ENCODE measurements at regions not wholly inside any gene's neighbourhood (a gene's known extent, or its start where the extent isn't known, plus 50 kb on each side); places are given as distances from the start of the nearest gene placed in this dataset.

GRCh38 chrX:124529786-124530185 lies 183.4 kb downstream of the SH2D1A start:
- DNase-seq: no peak

GRCh38 chrX:124530803-124531202 lies 184.4 kb downstream of the SH2D1A start:
- DNase-seq: no peak

- no peak for DNase-seq
Measured at GRCh38 chrX:124534536-124534935, 188.2 kb downstream of the SH2D1A start.

GRCh38 chrX:124540474-124540873 lies 194.1 kb downstream of the SH2D1A start:
- no peak for DNase-seq

- no peak for DNase-seq
Measured at GRCh38 chrX:124548571-124548970, 202.2 kb downstream of the SH2D1A start.

GRCh38 chrX:124555036-124555595 lies 208.8 kb downstream of the SH2D1A start:
- no peak for DNase-seq

- DNase-seq: no peak
Measured at GRCh38 chrX:124557976-124558375, 211.6 kb downstream of the SH2D1A start.

GRCh38 chrX:124573468-124573867 lies 227.1 kb downstream of the SH2D1A start:
- no peak for DNase-seq

- DNase-seq: no peak
Measured at GRCh38 chrX:124592744-124593143, 246.4 kb downstream of the SH2D1A start.

- DNase-seq: no peak
Measured at GRCh38 chrX:124594017-124594651, 247.8 kb downstream of the SH2D1A start.

- no peak for DNase-seq
Measured at GRCh38 chrX:124605511-124605910, 259.1 kb downstream of the SH2D1A start.

GRCh38 chrX:124606724-124607123 lies 260.4 kb downstream of the SH2D1A start:
- no peak for DNase-seq

- DNase-seq: no peak
Measured at GRCh38 chrX:124619710-124620109, 273.3 kb downstream of the SH2D1A start.

GRCh38 chrX:124634363-124634762 lies 288.0 kb downstream of the SH2D1A start:
- DNase-seq: no peak

GRCh38 chrX:124641737-124642491 lies 295.6 kb downstream of the SH2D1A start:
- DNase-seq: no peak

- DNase-seq: no peak
Measured at GRCh38 chrX:124646403-124646802, 300.0 kb downstream of the SH2D1A start.

GRCh38 chrX:124651031-124651430 lies 304.7 kb downstream of the SH2D1A start:
- no peak for DNase-seq

- no peak for DNase-seq
Measured at GRCh38 chrX:124665621-124666400, 319.4 kb downstream of the SH2D1A start.

GRCh38 chrX:124679199-124679598 lies 332.8 kb downstream of the SH2D1A start:
- no peak for DNase-seq

GRCh38 chrX:124680287-124680686 lies 333.9 kb downstream of the SH2D1A start:
- no peak for DNase-seq

- no peak for DNase-seq
Measured at GRCh38 chrX:124690495-124690894, 344.1 kb downstream of the SH2D1A start.

GRCh38 chrX:124699876-124700275 lies 353.5 kb downstream of the SH2D1A start:
- DNase-seq: no peak

GRCh38 chrX:124717537-124717936 lies 371.2 kb downstream of the SH2D1A start:
- no peak for DNase-seq

GRCh38 chrX:124719060-124719459 lies 372.7 kb downstream of the SH2D1A start:
- DNase-seq: no peak

All from activated CD4-positive, alpha-beta T cell treated with anti-CD3 and anti-CD28 coated beads, Interleukin-2, amount 50 U/mL, for 16 hours (primary cell).